NT2/D1 (cell line): ENCODE measurements at regions not wholly inside any gene's neighbourhood (a gene's known extent, or its start where the extent isn't known, plus 50 kb on each side); places are given as distances from the start of the nearest gene placed in this dataset.

Experiments used
- SUZ12 ChIP-seq: IDR thresholded peaks from 2 replicates; pipeline ENCODE4 v1.6.1; 2011; ENCODE audit not compliant: insufficient read length, insufficient read depth; ENCODE audit errors: extremely low read depth
- YY1 ChIP-seq: IDR thresholded peaks from 2 replicates; pipeline ENCODE4 v1.6.1; 2011; ENCODE audit not compliant: insufficient read length, insufficient read depth

DNA sequence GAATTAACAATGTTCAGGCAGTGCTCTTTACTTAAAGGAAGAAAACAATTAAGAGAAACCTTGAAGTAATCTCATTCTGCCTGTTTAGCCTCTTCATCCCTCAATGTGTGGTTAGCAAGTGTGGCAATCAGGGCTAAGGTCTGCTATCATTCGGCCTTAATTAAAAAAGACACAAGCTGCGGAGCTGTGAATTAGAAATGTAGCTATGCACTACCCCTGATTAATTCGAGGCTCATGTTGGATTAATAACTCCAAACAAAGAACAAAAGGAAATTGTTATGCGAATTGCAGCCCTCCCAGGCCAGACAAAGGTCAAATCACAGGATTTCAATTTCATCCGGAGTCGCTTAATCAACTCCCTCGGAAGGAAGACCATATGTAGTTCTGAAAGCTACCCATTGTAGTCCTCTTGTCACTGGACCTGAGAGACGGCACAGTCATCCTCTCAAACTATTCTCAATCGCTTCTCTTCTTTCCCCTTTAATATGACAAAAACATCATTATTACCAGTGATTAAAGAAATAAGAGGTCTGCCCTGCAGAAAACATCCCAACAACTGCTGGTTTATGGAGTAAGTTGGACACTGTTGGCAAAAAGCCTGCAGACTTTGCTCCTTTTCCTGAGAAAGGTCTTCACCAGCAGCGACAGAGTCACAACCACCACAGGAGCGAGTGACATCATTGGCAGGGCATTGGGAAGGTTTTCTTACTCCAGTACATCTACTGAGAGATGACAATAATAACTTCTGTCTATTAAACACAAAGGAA lies 71.1 kb upstream of the SOX5 start:
- TF ChIP-seq SUZ12 (no peak), YY1 (no peak)
